ENCODE measurements at regions not wholly inside any gene's neighbourhood (a gene's known extent, or its start where the extent isn't known, plus 50 kb on each side); places are given as distances from the start of the nearest gene placed in this dataset.

GRCh38 chr10:130425169-130425568, 289.0 kb downstream of the GLRX3 start:
- DNase-seq (ENCODE audit: extremely low read depth, insufficient read length): no peak
- Histone ChIP-seq H3K4me3 (replicated peaks; ENCODE audit: low read depth, low read length) (no peak overlapping the region), H3K27me3 (replicated peaks; ENCODE audit: control insufficient read depth, insufficient read depth, low read length) (no peaks in the 10 kb centered on the region), H3K36me3 (ENCODE audit: control insufficient read depth, insufficient read depth, low read length) (no peaks in the 10 kb centered on the region)
- no peak for TF ChIP-seq CTCF (IDR thresholded peaks at IDR 0.05; ENCODE audit: insufficient read depth, low read length, poor library complexity, severe bottlenecking)

DNA sequence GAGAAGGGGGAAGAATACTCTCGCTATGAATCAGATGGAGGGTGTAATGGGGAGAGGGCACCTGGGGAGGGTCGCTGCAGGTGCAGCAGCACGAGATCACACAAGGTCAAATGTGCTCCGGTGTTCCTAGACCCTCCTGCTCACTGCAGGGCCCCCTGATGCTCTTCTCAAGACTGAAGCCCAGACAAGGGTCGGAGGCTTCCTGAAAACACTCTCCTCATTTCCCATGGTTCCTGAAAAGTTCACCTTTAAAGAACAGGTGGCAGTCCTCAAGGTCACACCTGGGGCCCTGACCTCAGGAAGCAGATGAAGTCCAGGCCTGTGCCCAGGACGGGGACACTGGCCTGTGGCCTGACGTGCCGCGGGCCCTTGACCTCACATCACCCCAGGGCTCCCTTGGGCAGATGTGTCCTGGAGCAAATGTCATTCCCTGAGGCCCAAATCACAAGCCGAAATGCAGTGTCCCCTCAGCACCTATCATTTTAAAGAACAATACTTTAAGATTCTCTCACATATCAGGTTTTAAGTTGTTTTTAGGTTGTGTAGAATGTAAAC, 289.8 kb downstream of the GLRX3 start:
- no peak overlapping the region for H3K4me3 ChIP-seq (replicated peaks; ENCODE audit: low read depth, low read length)
- no peaks in the 10 kb centered on the region for H3K27me3 ChIP-seq (replicated peaks; ENCODE audit: control insufficient read depth, insufficient read depth, low read length)
- DNase-seq (ENCODE audit: extremely low read depth, insufficient read length): no peak
- no peaks in the 10 kb centered on the region for H3K36me3 ChIP-seq (ENCODE audit: control insufficient read depth, insufficient read depth, low read length)
- TF ChIP-seq CTCF (IDR thresholded peaks at IDR 0.05; ENCODE audit: insufficient read depth, low read length, poor library complexity, severe bottlenecking): no peak

DNA sequence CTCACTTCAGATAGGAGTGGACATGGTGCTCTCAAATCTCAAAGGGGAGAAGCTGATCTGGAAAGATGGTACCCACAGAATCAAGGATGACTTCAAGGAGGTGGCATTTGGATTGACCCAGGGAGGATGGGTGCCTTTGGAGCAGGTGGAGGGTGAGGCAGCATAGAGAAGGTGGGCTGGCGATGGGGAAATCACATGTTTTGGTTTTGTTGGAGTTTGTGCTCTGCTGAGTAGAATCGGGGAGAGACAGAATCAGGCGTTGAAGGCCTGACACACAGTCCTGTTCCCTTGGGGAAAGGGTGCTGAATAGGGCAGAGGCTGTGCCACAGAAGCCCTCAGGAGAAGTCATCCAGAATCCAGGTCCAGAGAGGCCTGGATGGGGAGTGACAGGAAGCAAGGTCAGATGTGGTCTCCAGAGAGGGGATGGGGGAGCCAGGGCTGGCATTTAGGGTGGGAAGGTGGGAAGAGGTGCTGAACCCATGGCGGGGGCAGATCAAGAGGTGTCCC, 291.1 kb downstream of the GLRX3 start:
- TF ChIP-seq CTCF (IDR thresholded peaks at IDR 0.05; ENCODE audit: insufficient read depth, low read length, poor library complexity, severe bottlenecking): no peak
- no peak for DNase-seq (ENCODE audit: extremely low read depth, insufficient read length)

GRCh38 chr10:130428936-130429335, 292.7 kb downstream of the GLRX3 start:
- no peak overlapping the region for H3K4me3 ChIP-seq (replicated peaks; ENCODE audit: low read depth, low read length)
- no peak for DNase-seq (ENCODE audit: extremely low read depth, insufficient read length)
- H3K27me3 ChIP-seq (replicated peaks; ENCODE audit: control insufficient read depth, insufficient read depth, low read length): no peaks in the 10 kb centered on the region
- H3K36me3 ChIP-seq (ENCODE audit: control insufficient read depth, insufficient read depth, low read length): no peaks in the 10 kb centered on the region
- no peak for TF ChIP-seq CTCF (IDR thresholded peaks at IDR 0.05; ENCODE audit: insufficient read depth, low read length, poor library complexity, severe bottlenecking)

More for the DNA sequence above, 291.1 kb downstream of the GLRX3 start:
- no peaks in the 10 kb centered on the region for H3K36me3 ChIP-seq (ENCODE audit: control insufficient read depth, insufficient read depth, low read length)
- H3K4me3 ChIP-seq (replicated peaks; ENCODE audit: low read depth, low read length): no peak overlapping the region
- no peaks in the 10 kb centered on the region for H3K27me3 ChIP-seq (replicated peaks; ENCODE audit: control insufficient read depth, insufficient read depth, low read length)

GRCh38 chr10:130429809-130430208, 293.6 kb downstream of the GLRX3 start:
- Histone ChIP-seq H3K36me3 (ENCODE audit: control insufficient read depth, insufficient read depth, low read length) (no peaks in the 10 kb centered on the region), H3K27me3 (replicated peaks; ENCODE audit: control insufficient read depth, insufficient read depth, low read length) (no peaks in the 10 kb centered on the region), H3K4me3 (replicated peaks; ENCODE audit: low read depth, low read length) (no peak overlapping the region)
- DNase-seq (ENCODE audit: extremely low read depth, insufficient read length): no peak
- no peak for TF ChIP-seq CTCF (IDR thresholded peaks at IDR 0.05; ENCODE audit: insufficient read depth, low read length, poor library complexity, severe bottlenecking)

- no peak for TF ChIP-seq CTCF (IDR thresholded peaks at IDR 0.05; ENCODE audit: insufficient read depth, low read length, poor library complexity, severe bottlenecking)
- H3K4me3 ChIP-seq (replicated peaks; ENCODE audit: low read depth, low read length): no peak overlapping the region
- H3K36me3 ChIP-seq (ENCODE audit: control insufficient read depth, insufficient read depth, low read length): no peaks in the 10 kb centered on the region
Measured at GRCh38 chr10:130430291-130430690, 294.1 kb downstream of the GLRX3 start.

More at GRCh38 chr10:130430291-130430690, 294.1 kb downstream of the GLRX3 start:
- H3K27me3 ChIP-seq (replicated peaks; ENCODE audit: control insufficient read depth, insufficient read depth, low read length): no peaks in the 10 kb centered on the region
- no peak for DNase-seq (ENCODE audit: extremely low read depth, insufficient read length)
